Prostate gland (tissue), 2 donors: ENCODE measurements at regions not wholly inside any gene's neighbourhood (a gene's known extent, or its start where the extent isn't known, plus 50 kb on each side); places are given as distances from the start of the nearest gene placed in this dataset.

Experiments
- DNase-seq: peaks from one replicate; pipeline ENCODE4 v3.0.0-alpha.2; 2019; ENCODE audit warnings: low spot score
- H3K27ac ChIP-seq, 2 donors: fragments of 200-600 bp; sonication (generic); 2 replicates each; pipeline ENCODE4 v1.5.1; 2017 to 2019
- H3K27me3 ChIP-seq: fragments of 200-600 bp; sonication (generic); replicated peaks from 2 replicates; pipeline ENCODE4 v1.5.1; 2019; ENCODE audit not compliant: insufficient read depth
- H3K36me3 ChIP-seq, 2 donors: fragments of 200-600 bp; sonication (generic); 1 replicate in 1 of 2; 2 replicates in 1 of 2; pipeline versions ENCODE4 v1.5.1 to v1.8.1; 2017 to 2019
- H3K4me1 ChIP-seq: fragments of 200-600 bp; sonication (generic); replicated peaks from 2 replicates; pipeline ENCODE4 v1.5.1; 2019
- H3K4me3 ChIP-seq, 2 donors: fragments of 200-600 bp; sonication (generic); 2 replicates each; pipeline ENCODE4 v1.5.1; 2017 to 2019
- H3K9me3 ChIP-seq: fragments of 200-600 bp; sonication (generic); 2 replicates; pipeline ENCODE4 v1.5.1; 2017
- CTCF ChIP-seq, 4 experiments: fragments of 200-600 bp in 2 of 4; fragments of 450-650 bp in 2 of 4; sonication (generic) in 2 of 4; IDR thresholded peaks; 1 replicate in 3 of 4; 2 replicates in 1 of 4; pipeline ENCODE4 v1.5.1; 2016 to 2019; ENCODE audit warnings: antibody characterized with exemption in 4 of 4, mild to moderate bottlenecking in 2 of 4, moderate library complexity in 2 of 4
- POLR2A ChIP-seq: fragments of 450-650 bp; IDR thresholded peaks from one replicate; pipeline ENCODE4 v1.6.1; 2016; ENCODE audit warnings: antibody characterized with exemption, mild to moderate bottlenecking
- POLR2AphosphoS5 ChIP-seq: sonication (generic); formaldehyde crosslinking; IDR thresholded peaks from one replicate; pipeline ENCODE4 v1.6.1; 2017; ENCODE audit warnings: antibody characterized with exemption
- WGBS: methylation state at CpG from one replicate; pipeline ENCODE4 v1.1.5; 2018; 5-methylcytosine and 5-hydroxymethylcytosine counted together
- intact Hi-C: fragments of 100-400 bp; cut with DNase I; formaldehyde crosslinking; loops from one replicate; pipeline ENCODE4 v1.14.2; 2022

DNA sequence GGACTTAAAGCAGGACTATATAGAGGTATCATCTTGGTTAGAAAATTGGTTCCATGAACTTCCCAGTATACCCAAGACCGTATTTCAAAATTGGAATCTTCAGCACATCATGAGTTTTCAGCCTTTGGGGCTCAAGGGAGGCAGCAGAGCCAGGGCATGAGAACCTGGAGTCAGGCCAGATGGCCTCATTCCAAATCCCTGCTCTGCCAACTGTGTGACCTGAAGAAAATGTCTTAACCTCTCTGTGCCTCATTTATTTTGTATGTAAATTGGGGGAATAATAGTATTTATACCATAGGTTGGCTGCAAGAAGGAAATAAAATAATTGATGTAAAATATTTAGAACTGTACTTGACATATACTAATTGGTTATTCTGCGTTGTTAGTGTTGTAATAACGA, 987.6 kb downstream of the TBC1D22A start:
- H3K4me3 ChIP-seq: no peak overlapping the region
- 88% methylated on average over 3 of the region's 3 CpGs for WGBS
- TF ChIP-seq POLR2AphosphoS5 (no peak), POLR2A (no peak), CTCF (IDR thresholded peaks at IDR 0.05) (no peak)
- no peaks in the 10 kb centered on the region for H3K9me3 ChIP-seq
- H3K27ac ChIP-seq: no peak overlapping the region
- DNase-seq: no peak
- intact Hi-C loops: no loop called here
- H3K36me3 ChIP-seq: no peaks in the 10 kb centered on the region
- H3K4me1 ChIP-seq: no peaks in the 10 kb centered on the region
- H3K27me3 ChIP-seq: no peaks in the 10 kb centered on the region

DNA sequence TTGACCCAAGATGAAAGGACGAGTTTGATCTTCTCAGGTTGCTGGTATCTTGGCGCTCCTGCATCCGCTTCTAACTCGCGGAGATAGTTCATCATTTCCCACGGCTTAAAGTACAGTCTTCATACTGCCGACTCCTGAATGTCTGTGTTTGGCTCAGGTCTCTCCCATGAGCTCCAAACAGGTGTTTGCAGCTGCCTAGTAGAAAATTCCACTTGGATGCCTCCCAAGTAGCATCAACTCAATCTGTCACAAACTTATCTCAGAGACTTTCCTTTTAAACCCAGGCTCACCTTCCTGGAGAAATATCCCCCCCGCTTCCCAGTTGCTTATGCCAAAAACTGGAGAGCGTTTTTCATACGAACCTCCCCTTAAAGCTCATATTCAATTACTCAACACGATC, 986.5 kb downstream of the TBC1D22A start:
- Histone ChIP-seq H3K36me3 (no peaks in the 10 kb centered on the region), H3K27ac (no peak overlapping the region), H3K4me1 (no peaks in the 10 kb centered on the region), H3K9me3 (no peaks in the 10 kb centered on the region), H3K27me3 (no peaks in the 10 kb centered on the region), H3K4me3 (no peak overlapping the region)
- DNase-seq: no peak
- 55% methylated on average over 11 of the region's 11 CpGs for WGBS
- intact Hi-C loops: no loop called here
- TF ChIP-seq CTCF (IDR thresholded peaks at IDR 0.05): no peak
- no peak for TF ChIP-seq POLR2A
- TF ChIP-seq POLR2AphosphoS5: no peak

DNA sequence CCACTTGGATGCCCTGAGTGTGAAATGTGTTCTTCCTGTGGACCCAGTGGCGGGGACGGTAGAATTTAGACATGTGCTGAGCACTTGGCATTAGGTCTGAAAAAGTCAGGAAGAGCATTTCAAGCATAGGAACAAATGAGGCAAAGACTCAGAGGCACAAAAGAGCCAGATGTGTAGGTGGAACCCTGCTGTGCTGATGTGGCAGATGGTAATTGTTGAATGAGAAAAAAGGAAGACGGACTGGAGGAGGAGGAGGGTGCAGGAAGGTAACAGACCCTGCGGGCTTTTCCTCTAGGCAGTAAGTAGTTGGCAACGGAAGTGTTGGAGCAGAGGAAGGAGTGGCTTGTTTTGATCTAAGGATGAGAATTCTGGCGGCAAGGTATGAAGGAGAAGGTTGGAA, 985.8 kb downstream of the TBC1D22A start:
- Histone ChIP-seq H3K27ac (no peak overlapping the region), H3K4me3 (no peak overlapping the region), H3K4me1 (no peaks in the 10 kb centered on the region), H3K27me3 (no peaks in the 10 kb centered on the region), H3K36me3 (no peaks in the 10 kb centered on the region), H3K9me3 (no peaks in the 10 kb centered on the region)
- DNase-seq: no peak
- intact Hi-C loops: no loop called here
- 60% methylated on average over 6 of the region's 6 CpGs for WGBS
- TF ChIP-seq POLR2A (no peak), CTCF (IDR thresholded peaks at IDR 0.05) (no peak), POLR2AphosphoS5 (no peak)

DNA sequence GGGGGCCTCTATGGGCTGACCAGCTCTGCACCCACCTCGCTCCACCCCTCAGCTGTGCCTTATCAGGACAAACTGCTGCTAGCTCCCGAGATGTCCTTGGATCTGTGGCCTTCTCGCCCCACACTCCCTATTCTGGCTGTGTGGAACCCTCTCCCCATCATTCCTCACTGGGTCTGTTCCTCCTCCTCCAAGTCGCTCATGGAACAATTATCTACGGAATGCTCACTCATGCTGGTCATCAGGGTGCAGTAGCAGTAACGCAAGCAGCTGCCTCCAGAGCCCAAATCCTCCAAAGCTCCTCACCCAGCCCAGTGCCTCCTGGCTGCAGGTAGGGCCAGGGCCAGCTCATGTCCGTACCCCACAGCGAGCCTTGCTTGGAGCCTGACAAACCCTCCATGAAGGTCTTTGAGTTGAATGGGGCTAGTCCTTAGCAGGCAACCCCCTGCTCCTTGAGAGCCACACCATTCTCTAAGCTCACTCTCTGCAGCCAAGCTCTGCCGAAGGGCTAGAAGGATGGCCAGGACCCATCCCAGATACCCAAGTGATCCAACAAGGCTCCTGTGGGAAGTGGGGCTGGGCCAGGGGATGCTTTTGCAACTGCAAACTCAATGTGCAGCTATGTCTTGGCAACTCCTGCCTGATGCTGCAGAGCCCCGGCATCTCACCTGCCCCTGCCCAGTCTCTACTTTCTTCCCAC, 977.8 kb downstream of the TBC1D22A start:
- no peak overlapping the region for H3K27ac ChIP-seq
- H3K4me1 ChIP-seq: no peaks in the 10 kb centered on the region
- H3K27me3 ChIP-seq: no peaks in the 10 kb centered on the region
- TF ChIP-seq POLR2AphosphoS5 (no peak), CTCF (IDR thresholded peaks at IDR 0.05) (no peak), POLR2A (no peak)
- no peak overlapping the region for H3K4me3 ChIP-seq
- no peak for DNase-seq
- H3K36me3 ChIP-seq: no peaks in the 10 kb centered on the region
- 93% methylated on average over 10 of the region's 10 CpGs for WGBS
- intact Hi-C loops: no loop called here
- no peaks in the 10 kb centered on the region for H3K9me3 ChIP-seq

GRCh38 chr22:47739291-47740015, 977.0 kb downstream of the TBC1D22A start:
- no peak overlapping the region for H3K27ac ChIP-seq
- no peaks in the 10 kb centered on the region for H3K4me1 ChIP-seq
- no peak for DNase-seq
- intact Hi-C loops: no loop called here
- H3K36me3 ChIP-seq: no peaks in the 10 kb centered on the region
- no peaks in the 10 kb centered on the region for H3K27me3 ChIP-seq
- WGBS: 69% methylated on average over 16 of the region's 16 CpGs
- no peaks in the 10 kb centered on the region for H3K9me3 ChIP-seq
- TF ChIP-seq POLR2A (no peak), POLR2AphosphoS5 (no peak), CTCF (IDR thresholded peaks at IDR 0.05) (no peak)
- H3K4me3 ChIP-seq: no peak overlapping the region
